Stomach (tissue), 8 donors: ENCODE measurements at regions not wholly inside any gene's neighbourhood (a gene's known extent, or its start where the extent isn't known, plus 50 kb on each side); places are given as distances from the start of the nearest gene placed in this dataset.

Experiments used
- DNase-seq, 2 donors: peaks; one replicate each; pipeline versions ENCODE4 v3.0.0 to v3.0.0-alpha.2; 2013 to 2019
- H3K27ac ChIP-seq, 5 donors: fragments of 200-600 bp in 4 of 5; sonication (generic) in 4 of 5; one replicate each; pipeline ENCODE4 v1.5.1; 2013 to 2019; ENCODE audit warnings: mild to moderate bottlenecking in 1 of 5, moderate library complexity in 1 of 5
- H3K27me3 ChIP-seq, 3 donors: fragments of 200-600 bp; sonication (generic); one replicate each; pipeline ENCODE4 v1.5.1; 2017 to 2019; ENCODE audit warnings: mixed run types in 1 of 3
- H3K36me3 ChIP-seq, 4 donors: fragments of 200-600 bp; sonication (generic); 1 replicate in 3 of 4; 2 replicates in 1 of 4; pipeline ENCODE4 v1.5.1; 2016 to 2019
- H3K4me1 ChIP-seq, 4 donors: fragments of 200-600 bp; sonication (generic); one replicate each; pipeline ENCODE4 v1.5.1; 2016 to 2019
- H3K4me3 ChIP-seq, 4 donors: fragments of 200-600 bp; sonication (generic) in 3 of 4; one replicate each; pipeline ENCODE4 v1.5.1; 2016 to 2019; ENCODE audit warnings: mild to moderate bottlenecking in 1 of 4
- H3K9me3 ChIP-seq, 4 donors: fragments of 200-600 bp; sonication (generic); one replicate each; pipeline ENCODE4 v1.5.1; 2016 to 2019
- CTCF ChIP-seq, 7 experiments: fragments of 450-650 bp in 4 of 7; fragments of 200-600 bp in 3 of 7; sonication (generic) in 3 of 7; IDR thresholded peaks; one replicate each; pipeline ENCODE4 v1.5.1; 2016 to 2019; ENCODE audit warnings: antibody characterized with exemption in 7 of 7, control low read depth in 2 of 7, mild to moderate bottlenecking in 1 of 7
- EP300 ChIP-seq: sonication (generic); formaldehyde crosslinking; IDR thresholded peaks from one replicate; pipeline ENCODE4 v1.6.1; 2017; ENCODE audit warnings: antibody characterized with exemption
- POLR2A ChIP-seq, 4 donors: fragments of 450-650 bp; IDR thresholded peaks; one replicate each; pipeline ENCODE4 v1.6.1; 2016; ENCODE audit warnings: antibody characterized with exemption in 4 of 4, control low read depth in 2 of 4, mild to moderate bottlenecking in 1 of 4, moderate library complexity in 1 of 4
- POLR2AphosphoS5 ChIP-seq, 3 donors: sonication (generic); formaldehyde crosslinking; IDR thresholded peaks; one replicate each; pipeline ENCODE4 v1.6.1; 2016; ENCODE audit warnings: antibody characterized with exemption in 3 of 3
- WGBS, 5 donors: extraction: QIAGEN DNeasy Blood & Tissue Kit in 3 of 5; methylation state at CpG; one replicate each; pipeline versions ENCODE4 v1.1.5 to v1.1.7; 2013 to 2018; 5-methylcytosine and 5-hydroxymethylcytosine counted together
- intact Hi-C: fragments of 100-400 bp; cut with DNase I; formaldehyde crosslinking; loops from one replicate; pipeline ENCODE4 v1.15.1; 2023; ENCODE audit warnings: low total_unique reads
- donor health status: healthy with polysubstance abuse.
- donor health status: Bipolar disorder and iron deficiency.
- donor health status: healthy.

- no peaks in the 10 kb centered on the region for H3K4me1 ChIP-seq
- H3K36me3 ChIP-seq, result no peaks in the 10 kb centered on the region
- no peaks in the 10 kb centered on the region for H3K9me3 ChIP-seq
- no peak overlapping the region for H3K27ac ChIP-seq
- no peaks in the 10 kb centered on the region for H3K27me3 ChIP-seq
- intact Hi-C loops, result no loop called here
- TF ChIP-seq CTCF (IDR thresholded peaks at IDR 0.05) (no peak), POLR2AphosphoS5 (IDR thresholded peaks at IDR 0.05) (no peak), POLR2A (IDR thresholded peaks at IDR 0.05) (no peak), EP300 (no peak)
- DNase-seq, result no peak
- H3K4me3 ChIP-seq, result no peak overlapping the region
Observed at GRCh38 chr13:37168926-37169325, 63.5 kb upstream of the CSNK1A1L start.

- Histone ChIP-seq H3K36me3 (no peaks in the 10 kb centered on the region), H3K4me3 (no peak overlapping the region), H3K4me1 (no peaks in the 10 kb centered on the region), H3K27me3 (no peaks in the 10 kb centered on the region), H3K27ac (no peak overlapping the region), H3K9me3 (no peaks in the 10 kb centered on the region)
- DNase-seq, result no peak
- 63 to 94% (median 77%) methylated on average over 3 of the region's 3 CpGs for WGBS, 5 donors
- intact Hi-C loops, result no loop called here
- TF ChIP-seq POLR2AphosphoS5 (IDR thresholded peaks at IDR 0.05) (no peak), CTCF (IDR thresholded peaks at IDR 0.05) (no peak), EP300 (no peak)
Observed at GRCh38 chr13:37168151-37168550, 62.7 kb upstream of the CSNK1A1L start.

GRCh38 chr13:37164635-37165034, 59.2 kb upstream of the CSNK1A1L start:
- WGBS, 5 donors, result 75 to 88% (median 86%) methylated on average over 2 of the region's 2 CpGs
- TF ChIP-seq EP300 (no peak), POLR2A (IDR thresholded peaks at IDR 0.05) (no peak), POLR2AphosphoS5 (IDR thresholded peaks at IDR 0.05) (no peak), CTCF (IDR thresholded peaks at IDR 0.05) (no peak)
- no peaks in the 10 kb centered on the region for H3K4me1 ChIP-seq
- no peaks in the 10 kb centered on the region for H3K36me3 ChIP-seq
- H3K27me3 ChIP-seq, result no peaks in the 10 kb centered on the region
- intact Hi-C loops, result no loop called here
- H3K27ac ChIP-seq, result no peak overlapping the region
- DNase-seq, result no peak
- peaks cover 0 to 17% (median 11%) of the 10 kb centered on the region in 4 donors for H3K9me3 ChIP-seq
- no peak overlapping the region for H3K4me3 ChIP-seq

GRCh38 chr13:37163641-37164265, 58.3 kb upstream of the CSNK1A1L start:
- no peak for DNase-seq
- no peak overlapping the region for H3K27ac ChIP-seq
- no peaks in the 10 kb centered on the region for H3K36me3 ChIP-seq
- H3K9me3 ChIP-seq, result peaks cover 0 to 20% (median 12%) of the 10 kb centered on the region in 4 donors
- 66 to 76% (median 73%) methylated on average over 3 of the region's 3 CpGs for WGBS, 5 donors
- H3K27me3 ChIP-seq, result no peaks in the 10 kb centered on the region
- no peak for TF ChIP-seq EP300
- TF ChIP-seq POLR2AphosphoS5 (IDR thresholded peaks at IDR 0.05), result no peak
- no peak for TF ChIP-seq POLR2A (IDR thresholded peaks at IDR 0.05)
- TF ChIP-seq CTCF (IDR thresholded peaks at IDR 0.05), result no peak
- H3K4me1 ChIP-seq, result no peaks in the 10 kb centered on the region
- intact Hi-C loops, result no loop called here
- no peak overlapping the region for H3K4me3 ChIP-seq
